ENCODE measurements at regions not wholly inside any gene's neighbourhood (a gene's known extent, or its start where the extent isn't known, plus 50 kb on each side); places are given as distances from the start of the nearest gene placed in this dataset.

DNA sequence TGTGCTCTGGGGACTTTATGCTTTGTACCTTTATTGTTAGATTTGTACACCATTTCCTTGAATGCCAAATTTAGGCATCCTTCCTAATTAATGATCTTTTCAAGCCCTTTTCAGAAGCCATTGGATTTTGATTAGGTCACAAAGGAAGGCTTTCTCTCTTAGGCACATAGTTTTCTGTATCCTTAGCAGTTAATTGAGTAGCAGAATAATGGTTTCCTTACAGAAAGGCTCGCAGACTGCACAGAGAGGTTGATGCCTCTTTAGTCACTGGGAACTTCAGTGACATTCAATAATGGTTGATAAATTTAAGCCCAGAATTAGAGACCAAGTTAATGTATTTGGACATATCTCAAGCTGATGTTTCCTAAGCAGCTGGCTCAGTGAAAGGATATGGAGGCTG lies 139.1 kb upstream of the VGLL2 start:
- TF ChIP-seq, protein P1, sequence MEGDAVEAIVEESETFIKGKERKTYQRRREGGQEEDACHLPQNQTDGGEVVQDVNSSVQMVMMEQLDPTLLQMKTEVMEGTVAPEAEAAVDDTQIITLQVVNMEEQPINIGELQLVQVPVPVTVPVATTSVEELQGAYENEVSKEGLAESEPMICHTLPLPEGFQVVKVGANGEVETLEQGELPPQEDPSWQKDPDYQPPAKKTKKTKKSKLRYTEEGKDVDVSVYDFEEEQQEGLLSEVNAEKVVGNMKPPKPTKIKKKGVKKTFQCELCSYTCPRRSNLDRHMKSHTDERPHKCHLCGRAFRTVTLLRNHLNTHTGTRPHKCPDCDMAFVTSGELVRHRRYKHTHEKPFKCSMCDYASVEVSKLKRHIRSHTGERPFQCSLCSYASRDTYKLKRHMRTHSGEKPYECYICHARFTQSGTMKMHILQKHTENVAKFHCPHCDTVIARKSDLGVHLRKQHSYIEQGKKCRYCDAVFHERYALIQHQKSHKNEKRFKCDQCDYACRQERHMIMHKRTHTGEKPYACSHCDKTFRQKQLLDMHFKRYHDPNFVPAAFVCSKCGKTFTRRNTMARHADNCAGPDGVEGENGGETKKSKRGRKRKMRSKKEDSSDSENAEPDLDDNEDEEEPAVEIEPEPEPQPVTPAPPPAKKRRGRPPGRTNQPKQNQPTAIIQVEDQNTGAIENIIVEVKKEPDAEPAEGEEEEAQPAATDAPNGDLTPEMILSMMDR (IDR thresholded peaks at IDR 0.05; ENCODE audit: borderline replicate concordance, extremely low read depth, low read length, poor library complexity, severe bottlenecking), result no peak
- no peak for TF ChIP-seq EZH2 (IDR thresholded peaks at IDR 0.05; ENCODE audit: borderline replicate concordance, low read depth, low read length, severe bottlenecking)
